HG03066 (cell line): ENCODE measurements at regions not wholly inside any gene's neighbourhood (a gene's known extent, or its start where the extent isn't known, plus 50 kb on each side); places are given as distances from the start of the nearest gene placed in this dataset.
"Not testable (repeated sequence)": the region's sequence is repeated elsewhere in the genome, so short reads cannot be mapped to it uniquely, and the experiment has no call there.

Experiments used
- ATAC-seq: cut with Tn5 transposase; IDR thresholded peaks from one replicate; pipeline ENCODE4 v1.9.1; 2021; ENCODE audit warnings: low read depth; ENCODE audit not compliant: unreplicated experiment

- no peak for ATAC-seq
Measured at GRCh38 chr10:64733980-64734379, 1212.8 kb downstream of the REEP3 start.

GRCh38 chr10:64738462-64738861 is 1217.3 kb downstream of the REEP3 start:
- ATAC-seq: no peak

GRCh38 chr10:64745565-64745964 is 1224.4 kb downstream of the REEP3 start:
- ATAC-seq: no peak

- no peak for ATAC-seq
Measured at GRCh38 chr10:64750672-64751071, 1229.5 kb downstream of the REEP3 start.

GRCh38 chr10:64753516-64753915 is 1232.3 kb downstream of the REEP3 start:
- no peak for ATAC-seq

DNA sequence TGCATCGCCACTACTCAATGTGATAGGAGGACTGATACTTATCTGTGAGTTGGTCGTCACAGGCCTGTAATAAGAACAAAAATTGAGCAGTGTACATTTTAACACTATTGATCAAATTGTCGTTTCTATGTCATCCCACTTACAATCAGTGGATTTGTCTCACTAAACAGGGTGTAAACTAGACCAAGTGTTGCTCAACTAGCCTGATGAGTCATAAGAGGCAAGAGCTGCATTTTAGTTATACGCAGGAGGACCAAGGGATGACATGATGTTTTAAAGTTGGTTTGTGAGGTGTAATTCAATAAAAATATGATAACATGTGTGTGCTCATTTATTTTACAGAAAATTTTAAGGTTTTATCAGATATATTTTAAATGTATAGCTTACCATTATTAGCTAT is 1239.2 kb downstream of the REEP3 start:
- ATAC-seq: no peak

- no peak for ATAC-seq
Measured at GRCh38 chr10:64762861-64763260, 1241.7 kb downstream of the REEP3 start.

- no peak for ATAC-seq
Measured at GRCh38 chr10:64765498-64765897, 1244.3 kb downstream of the REEP3 start.

GRCh38 chr10:64771253-64772050 is 1250.3 kb downstream of the REEP3 start:
- ATAC-seq: no peak

- ATAC-seq: no peak
Measured at GRCh38 chr10:64773357-64773756, 1252.2 kb downstream of the REEP3 start.

DNA sequence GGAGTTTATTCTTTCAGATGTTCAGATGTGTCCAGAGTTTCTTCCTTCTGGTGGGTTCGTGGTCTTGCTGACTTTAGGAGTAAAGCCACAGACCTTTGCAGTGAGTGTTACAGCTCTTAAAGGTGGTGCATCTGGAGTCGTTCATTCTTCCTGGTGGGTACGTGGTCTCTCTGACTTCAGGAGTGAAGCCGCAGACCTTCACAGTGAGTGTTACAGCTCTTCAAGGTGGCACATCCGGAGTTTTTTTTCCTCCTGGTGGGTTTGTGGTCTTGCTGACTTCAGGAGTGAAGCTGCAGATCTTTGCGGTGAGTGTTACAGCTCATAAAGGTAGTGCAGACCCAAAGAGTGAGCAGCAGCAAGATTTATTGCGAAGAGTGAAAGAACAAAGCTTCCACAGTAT is 1263.2 kb downstream of the REEP3 start:
- ATAC-seq: not testable (repeated sequence)

DNA sequence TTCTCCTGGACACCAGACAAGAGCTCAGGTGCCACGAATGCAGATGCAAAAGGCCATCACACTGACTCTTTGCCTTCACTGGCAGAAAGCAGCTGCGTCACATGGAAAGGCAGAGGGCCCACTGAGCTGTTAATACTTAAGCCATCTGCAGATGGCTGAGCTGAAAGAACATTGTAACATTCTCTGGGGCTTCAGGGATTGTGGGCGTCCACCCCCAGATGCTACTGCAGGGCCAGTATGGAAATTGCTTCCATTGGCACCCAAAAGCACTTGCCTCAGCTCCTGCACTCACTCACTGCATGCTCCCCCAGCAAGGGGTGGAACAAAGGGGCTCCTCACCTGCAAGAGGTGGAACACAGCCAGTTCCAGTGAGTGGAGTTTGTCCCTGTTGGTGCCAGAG is 1264.6 kb downstream of the REEP3 start:
- no peak for ATAC-seq

GRCh38 chr10:64786989-64787388 is 1265.8 kb downstream of the REEP3 start:
- ATAC-seq: no peak

DNA sequence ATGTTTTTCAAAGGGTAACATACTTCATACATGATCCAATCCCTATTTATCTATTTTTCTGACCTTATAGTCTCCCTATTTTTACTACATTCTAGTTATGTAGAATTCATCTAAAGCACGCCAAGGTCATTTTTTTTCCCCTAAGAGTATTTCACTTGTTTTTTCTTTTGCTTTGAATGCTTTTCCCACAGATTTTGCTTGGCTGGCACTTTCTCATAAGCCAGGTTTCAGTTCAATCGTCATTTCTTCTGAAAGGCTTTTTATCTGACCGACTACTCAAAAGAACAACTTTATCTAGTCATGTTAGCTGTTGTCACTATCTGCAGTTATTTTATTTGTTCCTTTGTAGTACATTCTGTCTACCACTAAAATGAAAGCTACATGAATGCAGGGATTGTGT is 1274.6 kb downstream of the REEP3 start:
- no peak for ATAC-seq

GRCh38 chr10:64798297-64798696 is 1277.1 kb downstream of the REEP3 start:
- ATAC-seq: no peak

GRCh38 chr10:64808233-64808632 is 1287.0 kb downstream of the REEP3 start:
- not testable (repeated sequence) for ATAC-seq

DNA sequence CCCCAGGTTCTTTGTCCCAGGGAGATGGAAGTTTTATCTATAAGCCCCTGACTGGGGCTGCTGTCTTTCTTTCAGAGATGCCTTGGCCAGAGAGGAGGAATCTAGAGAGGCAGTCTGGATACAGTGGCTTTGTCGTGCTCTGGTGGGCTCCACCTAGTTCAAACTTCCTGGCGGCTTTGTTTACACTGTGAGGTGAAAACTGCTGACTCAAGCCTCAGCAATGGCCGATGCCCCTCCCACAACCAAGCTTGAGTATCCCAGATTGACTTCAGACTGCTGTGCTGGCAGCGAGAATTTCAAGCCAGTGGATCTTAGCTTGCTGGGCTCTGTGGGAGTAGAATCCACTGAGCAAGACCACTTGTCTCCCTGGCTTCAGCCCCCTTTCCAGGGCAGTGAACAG is 1288.8 kb downstream of the REEP3 start:
- ATAC-seq: not testable (repeated sequence)

- no peak for ATAC-seq
Measured at GRCh38 chr10:64813391-64813790, 1292.2 kb downstream of the REEP3 start.

DNA sequence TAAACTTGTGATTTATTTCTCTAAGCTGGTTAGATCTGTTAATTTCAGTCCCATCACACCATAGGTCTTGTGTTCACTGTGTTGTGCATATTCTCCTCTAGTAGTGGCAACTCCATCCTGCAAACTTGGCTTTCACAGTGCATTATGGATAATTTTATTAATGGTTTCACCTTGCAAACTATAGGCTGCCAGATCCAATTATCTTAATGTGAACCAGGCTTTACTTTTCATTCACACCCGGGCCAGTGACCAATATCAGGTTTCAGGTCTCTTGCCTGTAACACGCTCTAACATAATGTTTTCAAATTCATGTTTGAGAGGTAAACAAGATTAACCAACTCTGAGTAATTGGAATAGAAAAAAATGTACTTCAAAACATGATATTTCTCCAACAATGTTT is 1293.0 kb downstream of the REEP3 start:
- no peak for ATAC-seq

GRCh38 chr10:64829888-64830412 is 1308.7 kb downstream of the REEP3 start:
- ATAC-seq: no peak

GRCh38 chr10:64830869-64831268 is 1309.7 kb downstream of the REEP3 start:
- no peak for ATAC-seq

DNA sequence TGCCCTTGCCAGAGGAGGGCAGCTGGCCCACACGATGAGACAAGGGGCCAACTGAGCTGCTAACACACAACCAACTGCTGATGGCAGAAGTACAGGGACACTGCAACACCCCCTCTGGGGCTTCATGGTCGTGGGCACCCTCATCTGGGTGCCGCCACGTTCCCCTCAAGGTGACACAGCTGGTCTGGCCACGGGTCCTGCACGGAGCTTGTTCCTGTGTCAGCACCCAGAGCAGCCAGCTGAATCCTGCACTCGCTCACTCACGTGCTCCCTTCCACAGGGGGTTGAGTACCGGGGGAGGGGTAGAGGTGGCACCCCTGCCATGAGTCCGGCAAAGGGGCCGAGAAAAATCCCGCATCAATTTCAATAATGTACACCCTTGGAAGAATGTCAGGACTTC is 1319.1 kb downstream of the REEP3 start:
- no peak for ATAC-seq
